Ovary (tissue), 3 donors: ENCODE measurements at regions not wholly inside any gene's neighbourhood (a gene's known extent, or its start where the extent isn't known, plus 50 kb on each side); places are given as distances from the start of the nearest gene placed in this dataset.

ENCODE experiments used
- CTCF ChIP-seq, 3 donors: fragments of 450-650 bp in 2 of 3; fragments of 200-600 bp in 1 of 3; IDR thresholded peaks; one replicate each; pipeline versions ENCODE4 v1.5.1 to v1.8.0; 2016 to 2022; ENCODE audit warnings: antibody characterized with exemption in 3 of 3, mild to moderate bottlenecking in 1 of 3
- EP300 ChIP-seq: sonication (generic); formaldehyde crosslinking; IDR thresholded peaks from one replicate; pipeline ENCODE4 v1.6.1; 2017; ENCODE audit warnings: antibody characterized with exemption
- POLR2A ChIP-seq: fragments of 450-650 bp; IDR thresholded peaks from one replicate; pipeline ENCODE4 v1.6.1; 2017; ENCODE audit warnings: antibody characterized with exemption, mild to moderate bottlenecking, moderate library complexity
- donor health status: DM: no; HTN: no; CAD: no.

- peak in 2 of 3 donors; percentile 40 for TF ChIP-seq CTCF (IDR thresholded peaks at IDR 0.05)
- no peak for TF ChIP-seq POLR2A
- TF ChIP-seq EP300, result no peak
Measured at GRCh38 chr17:68794636-68795434, 160.4 kb downstream of the ABCA8 start.
